Activated CD8-positive, alpha-beta memory T cell treated with anti-CD3 and anti-CD28 coated beads, Interleukin-2, amount 50 U/mL, for 48 hours (primary cell): ENCODE measurements at regions not wholly inside any gene's neighbourhood (a gene's known extent, or its start where the extent isn't known, plus 50 kb on each side); places are given as distances from the start of the nearest gene placed in this dataset.
A peak's percentile ranks its signal among the peaks of the same experiment; 100 is the strongest.

ENCODE experiments used
- DNase-seq: peaks from one replicate; pipeline ENCODE4 v3.0.0-alpha.2; 2020

GRCh38 chr10:78301481-78301880 lies 267.8 kb downstream of the RPS24 start:
- DNase-seq, result peak; percentile 39

- peak; percentile 45 for DNase-seq
These were observed 268.5 kb downstream of the RPS24 start for GRCh38 chr10:78301891-78302738.

GRCh38 chr10:78302739-78302988 lies 269.0 kb downstream of the RPS24 start:
- DNase-seq, result no peak

- DNase-seq, result peak; percentile 99
These were observed 269.6 kb downstream of the RPS24 start for GRCh38 chr10:78302989-78303854.

- DNase-seq, result peak; percentile 43
These were observed 270.7 kb downstream of the RPS24 start for GRCh38 chr10:78304091-78305045.

GRCh38 chr10:78305311-78305710 lies 271.6 kb downstream of the RPS24 start:
- peak; percentile 34 for DNase-seq

GRCh38 chr10:78306358-78306757 lies 272.7 kb downstream of the RPS24 start:
- DNase-seq, result peak; percentile 15

GRCh38 chr10:78307576-78307975 lies 273.9 kb downstream of the RPS24 start:
- peak; percentile 8 for DNase-seq

- peak; percentile 23 for DNase-seq
These were observed 276.0 kb downstream of the RPS24 start for GRCh38 chr10:78309536-78310237.

GRCh38 chr10:78310481-78311080 lies 276.9 kb downstream of the RPS24 start:
- DNase-seq, result peak; percentile 25

GRCh38 chr10:78312197-78313047 lies 278.8 kb downstream of the RPS24 start:
- DNase-seq, result peak; percentile 7

- no peak for DNase-seq
These were observed 279.4 kb downstream of the RPS24 start for GRCh38 chr10:78313048-78313381.

- DNase-seq, result peak; percentile 28
These were observed 280.0 kb downstream of the RPS24 start for GRCh38 chr10:78313636-78314035.

GRCh38 chr10:78314651-78315050 lies 281.0 kb downstream of the RPS24 start:
- peak; percentile 12 for DNase-seq

GRCh38 chr10:78316451-78316931 lies 282.8 kb downstream of the RPS24 start:
- DNase-seq, result peak; percentile 12

- DNase-seq, result peak; percentile 12
These were observed 284.6 kb downstream of the RPS24 start for GRCh38 chr10:78318305-78318704.

- peak; percentile 22 for DNase-seq
These were observed 285.7 kb downstream of the RPS24 start for GRCh38 chr10:78319371-78319770.

GRCh38 chr10:78319841-78320240 lies 286.2 kb downstream of the RPS24 start:
- DNase-seq, result peak; percentile 22

GRCh38 chr10:78320506-78320905 lies 286.8 kb downstream of the RPS24 start:
- DNase-seq, result peak; percentile 29

- DNase-seq, result no peak
These were observed 287.3 kb downstream of the RPS24 start for GRCh38 chr10:78321000-78321399.

- peak; percentile 23 for DNase-seq
These were observed 287.8 kb downstream of the RPS24 start for GRCh38 chr10:78321500-78321899.
